Activated CD4-positive, alpha-beta memory T cell treated with anti-CD3 and anti-CD28 coated beads, Interleukin-2, amount 10 ng/mL, durations not matched to agents 7 days and 5 days (primary cell): ENCODE measurements at regions not wholly inside any gene's neighbourhood (a gene's known extent, or its start where the extent isn't known, plus 50 kb on each side); places are given as distances from the start of the nearest gene placed in this dataset.

ENCODE experiments used
- CTCF ChIA-PET: fragments of 350-600 bp; sonication (Branson Sonifier 250); formaldehyde crosslinking; loops from one replicate; lab custom pipeline; 2021; ENCODE audit warnings: antibody characterized with exemption, inconsistent platforms; lab: Charles Lee
- POLR2A ChIA-PET: fragments of 350-600 bp; sonication (Branson Sonifier 250); formaldehyde crosslinking; loops from one replicate; lab custom pipeline; 2021; ENCODE audit warnings: antibody characterized with exemption; lab: Charles Lee
- DNase-seq: peaks from one replicate; pipeline ENCODE4 v3.0.0-alpha.2; 2020
- H3K27ac Mint-ChIP-seq: one replicate; pipeline ENCODE4 v1.8.0; 2021; ENCODE audit warnings: mild to moderate bottlenecking, mixed read lengths
- H3K27me3 Mint-ChIP-seq: one replicate; pipeline ENCODE4 v1.8.0; 2021; ENCODE audit warnings: mixed read lengths
- H3K36me3 Mint-ChIP-seq: one replicate; pipeline ENCODE4 v1.8.0; 2021; ENCODE audit warnings: low read depth, mixed read lengths
- H3K4me1 Mint-ChIP-seq: one replicate; pipeline ENCODE4 v1.8.0; 2021; ENCODE audit warnings: mixed read lengths
- H3K4me3 Mint-ChIP-seq: one replicate; pipeline ENCODE4 v1.8.0; 2021; ENCODE audit warnings: mild to moderate bottlenecking, mixed read lengths
- H3K9me3 Mint-ChIP-seq: one replicate; pipeline ENCODE4 v1.8.0; 2021; ENCODE audit warnings: mixed read lengths

- Mint-ChIP-seq H3K36me3 (no peaks in the 10 kb centered on the region), H3K27me3 (no peaks in the 10 kb centered on the region)
Observed at GRCh38 chr5:20420991-20421595, 433.1 kb upstream of the CDH18 start.

More at GRCh38 chr5:20420991-20421595, 433.1 kb upstream of the CDH18 start:
- no peak overlapping the region for H3K27ac Mint-ChIP-seq
- H3K9me3 Mint-ChIP-seq = peaks cover 9% of the 10 kb centered on the region
- H3K4me1 Mint-ChIP-seq = no peaks in the 10 kb centered on the region
- ChIA-PET POLR2A (no interaction called here), CTCF (no interaction called here)
- DNase-seq = no peak
- H3K4me3 Mint-ChIP-seq = no peak overlapping the region
